NCI-H2029 (cell line): ENCODE measurements at regions not wholly inside any gene's neighbourhood (a gene's known extent, or its start where the extent isn't known, plus 50 kb on each side); places are given as distances from the start of the nearest gene placed in this dataset.

Source experiments
- DNase-seq: peaks from one replicate; lab custom pipeline; 2025; lab: John Stamatoyannopoulos, UW

- DNase-seq, result no peak
Observed at GRCh38 chr4:101593666-101594065, 196.9 kb upstream of the BANK1 start.

DNA sequence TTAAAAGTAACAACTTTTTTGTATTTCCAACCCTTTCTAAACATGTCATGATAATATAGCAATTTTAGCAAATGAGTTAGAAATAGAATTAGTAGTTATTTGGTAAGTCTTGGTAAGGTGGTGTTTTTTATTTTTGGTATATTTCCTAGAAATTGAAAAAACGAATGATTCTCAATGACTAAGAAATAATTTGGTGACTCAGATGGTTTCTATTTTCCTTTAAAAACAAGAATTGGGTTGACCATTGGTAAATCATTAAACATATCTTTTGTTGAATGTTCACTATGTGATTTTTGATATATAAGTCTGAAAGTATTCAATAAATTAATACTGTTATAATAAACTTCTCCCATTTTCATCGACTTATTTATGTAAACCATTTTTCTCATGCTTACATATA lies 206.2 kb upstream of the BANK1 start:
- DNase-seq, result no peak

DNA sequence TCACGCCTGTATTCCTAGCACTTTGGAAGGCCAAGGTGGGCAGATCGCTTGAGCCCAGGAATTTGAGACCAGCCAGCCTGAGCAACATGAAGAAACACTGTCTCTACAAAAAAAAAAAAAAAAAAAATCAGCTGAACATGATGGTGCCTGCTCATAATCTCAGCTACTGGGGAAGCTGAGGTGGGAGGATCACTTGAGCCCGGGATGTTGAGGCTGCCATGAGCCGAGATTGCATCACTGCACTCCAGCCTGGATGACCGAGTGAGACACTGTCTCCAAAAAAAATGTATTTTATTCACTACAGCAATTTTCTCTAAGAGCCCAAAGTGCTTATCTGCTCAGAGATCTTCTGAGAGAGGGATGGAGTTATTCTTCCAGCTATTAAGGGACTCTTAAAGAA lies 215.8 kb upstream of the PPP3CA start:
- DNase-seq, result no peak

DNA sequence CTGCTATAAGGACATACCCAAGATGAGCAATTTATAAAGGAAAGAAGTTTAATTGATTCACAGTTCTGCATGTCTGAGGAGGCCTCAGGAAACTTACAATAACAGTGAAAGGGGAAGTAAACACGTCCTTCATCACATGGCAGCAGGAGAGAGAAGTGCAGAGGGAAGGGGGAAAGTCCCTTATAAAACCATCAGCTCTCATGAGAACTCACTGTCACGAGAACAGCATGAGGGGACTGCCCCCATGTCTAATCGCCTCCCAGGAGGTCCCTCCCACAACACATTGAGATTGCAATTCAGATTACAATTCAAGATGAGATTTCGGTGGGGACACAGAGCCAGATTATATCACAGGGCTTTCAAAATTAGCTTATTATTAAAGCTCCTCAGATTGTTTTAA lies 209.5 kb upstream of the PPP3CA start:
- DNase-seq, result no peak

DNA sequence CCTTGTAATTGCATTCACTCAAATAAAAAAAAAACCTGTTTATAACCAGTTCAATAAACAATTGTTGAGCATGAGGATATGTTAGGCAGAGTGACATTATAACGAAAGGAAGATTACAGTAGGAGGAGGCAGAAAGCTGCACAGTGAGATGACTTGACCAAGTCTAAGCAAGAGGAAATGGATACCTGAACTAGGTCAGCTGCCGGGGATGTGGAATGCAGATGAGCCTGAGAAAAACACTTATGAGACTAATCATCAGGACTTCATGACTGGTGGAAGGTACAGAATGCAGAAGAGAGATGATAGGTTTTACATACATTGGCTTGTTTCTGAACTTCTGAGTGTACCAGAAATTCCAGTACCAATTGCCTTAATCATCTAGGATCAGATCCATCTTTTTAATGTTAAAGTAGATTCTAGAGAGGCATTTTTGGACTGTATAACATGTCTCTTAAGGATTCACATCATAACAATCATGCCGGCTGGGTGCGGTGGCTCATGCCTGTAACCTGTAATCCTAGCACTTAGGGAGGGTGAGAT lies 208.1 kb upstream of the PPP3CA start:
- no peak for DNase-seq

GRCh38 chr4:101540336-101540735 lies 193.0 kb upstream of the PPP3CA start:
- no peak for DNase-seq

- DNase-seq, result no peak
Observed at GRCh38 chr4:101528526-101528925, 181.2 kb upstream of the PPP3CA start.

- DNase-seq, result no peak
Observed at GRCh38 chr4:101527188-101527587, 179.9 kb upstream of the PPP3CA start.

DNA sequence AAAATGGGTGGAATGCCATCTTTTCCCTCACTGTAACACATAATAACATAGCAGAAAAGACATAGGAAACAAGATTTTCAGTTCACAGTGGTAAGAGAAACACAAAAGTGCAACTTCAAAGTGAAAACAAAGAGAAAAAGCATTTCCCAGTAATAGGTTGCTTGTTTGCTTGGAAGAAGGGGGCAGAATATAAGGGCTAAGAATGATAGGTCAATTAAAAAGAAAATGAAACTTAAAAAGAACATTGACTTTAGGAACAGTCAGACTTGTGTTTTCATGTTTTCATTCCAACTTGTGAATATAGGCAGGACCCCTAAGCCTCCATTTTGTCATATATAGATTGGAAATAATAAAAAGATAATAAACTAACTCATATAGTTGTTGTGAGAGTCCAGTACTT lies 168.2 kb upstream of the PPP3CA start:
- no peak for DNase-seq

DNA sequence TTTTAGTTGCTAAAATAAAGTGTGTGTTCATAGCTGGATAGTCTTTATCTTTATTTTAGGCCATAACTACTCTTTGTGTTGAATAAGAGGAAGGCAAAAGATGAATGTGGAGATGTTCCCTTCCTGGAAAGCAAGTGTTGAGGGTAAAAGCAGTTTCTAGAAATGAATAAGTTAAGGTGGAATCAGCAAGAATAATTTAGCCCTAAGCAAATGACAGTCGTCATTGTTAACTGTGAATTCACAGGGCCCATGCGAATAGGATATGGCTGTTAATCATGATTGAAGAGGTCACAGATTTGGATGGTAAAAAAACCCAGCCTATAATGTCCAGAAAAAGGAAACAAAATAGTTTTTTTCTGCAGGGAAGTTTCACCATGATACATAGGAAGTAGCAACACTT lies 167.8 kb upstream of the PPP3CA start:
- DNase-seq, result no peak

GRCh38 chr4:101512416-101512815 lies 165.1 kb upstream of the PPP3CA start:
- DNase-seq, result no peak

- no peak for DNase-seq
Observed at GRCh38 chr4:101501421-101501820, 154.1 kb upstream of the PPP3CA start.

GRCh38 chr4:101500742-101501141 lies 153.4 kb upstream of the PPP3CA start:
- DNase-seq, result no peak

DNA sequence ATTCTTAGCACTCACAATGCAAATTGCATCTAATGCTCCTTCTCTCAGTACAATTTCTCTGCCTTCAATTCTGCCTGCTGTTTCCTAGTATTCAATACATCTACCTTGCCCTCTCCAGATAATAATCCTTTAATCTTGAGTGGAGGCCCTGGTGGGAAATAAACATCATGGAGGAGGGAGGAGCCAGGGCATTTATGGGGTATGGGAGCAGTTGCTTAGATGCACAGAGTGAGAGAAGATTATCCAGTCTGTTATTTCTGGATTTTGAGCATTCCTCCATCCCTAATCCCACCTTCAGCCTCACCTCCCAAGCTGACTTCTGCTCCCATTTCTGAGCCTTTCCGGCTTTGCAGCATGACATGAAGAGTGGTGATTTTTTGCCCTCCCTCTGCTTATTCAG lies 127.9 kb upstream of the PPP3CA start:
- DNase-seq, result no peak

- DNase-seq, result no peak
Observed at GRCh38 chr4:101471201-101471600, 123.9 kb upstream of the PPP3CA start.

- DNase-seq, result no peak
Observed at GRCh38 chr4:101464596-101464995, 117.3 kb upstream of the PPP3CA start.

GRCh38 chr4:101458914-101459313 lies 111.6 kb upstream of the PPP3CA start:
- DNase-seq, result no peak

GRCh38 chr4:101458473-101458872 lies 111.1 kb upstream of the PPP3CA start:
- DNase-seq, result no peak

- DNase-seq, result no peak
Observed at GRCh38 chr4:101451086-101451485, 103.8 kb upstream of the PPP3CA start.

DNA sequence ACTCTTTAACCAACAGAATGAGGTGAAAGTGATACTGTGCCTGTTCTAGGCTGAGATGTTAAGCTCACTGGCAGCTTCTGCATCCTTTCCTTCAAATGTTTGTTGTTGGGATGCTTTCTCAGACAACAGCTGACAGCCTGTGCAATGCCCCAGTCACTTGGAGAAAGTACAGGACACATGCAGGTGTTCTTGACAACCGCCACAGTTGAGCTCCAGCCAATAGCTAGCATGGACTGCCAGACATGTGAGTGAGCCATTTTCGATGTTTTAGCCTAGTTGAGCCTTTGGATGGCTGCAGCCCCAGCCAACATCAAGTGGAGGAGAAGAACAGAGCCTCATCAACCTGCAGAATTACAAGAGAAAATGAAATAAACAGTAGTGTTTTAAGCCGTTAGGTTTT lies 94.1 kb upstream of the PPP3CA start:
- no peak for DNase-seq

DNA sequence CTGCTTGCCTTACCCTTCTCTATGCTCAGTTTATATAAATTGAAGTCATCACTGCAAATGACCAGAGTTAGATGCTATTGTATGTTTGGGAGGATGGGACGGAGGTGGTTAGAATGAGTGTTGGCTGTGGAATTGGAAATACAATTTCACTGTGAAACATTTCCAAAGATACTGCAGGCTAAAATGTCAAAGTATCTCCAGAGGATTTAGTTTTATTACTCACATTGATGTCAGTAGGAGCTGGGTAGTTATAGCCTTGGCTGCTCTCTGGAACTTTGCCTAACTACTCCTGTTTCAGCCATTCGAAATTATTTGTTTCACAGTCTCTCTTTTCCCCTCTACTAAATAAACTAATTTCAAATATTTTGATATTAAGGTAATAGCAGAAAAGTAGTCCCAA lies 92.6 kb upstream of the PPP3CA start:
- no peak for DNase-seq

DNA sequence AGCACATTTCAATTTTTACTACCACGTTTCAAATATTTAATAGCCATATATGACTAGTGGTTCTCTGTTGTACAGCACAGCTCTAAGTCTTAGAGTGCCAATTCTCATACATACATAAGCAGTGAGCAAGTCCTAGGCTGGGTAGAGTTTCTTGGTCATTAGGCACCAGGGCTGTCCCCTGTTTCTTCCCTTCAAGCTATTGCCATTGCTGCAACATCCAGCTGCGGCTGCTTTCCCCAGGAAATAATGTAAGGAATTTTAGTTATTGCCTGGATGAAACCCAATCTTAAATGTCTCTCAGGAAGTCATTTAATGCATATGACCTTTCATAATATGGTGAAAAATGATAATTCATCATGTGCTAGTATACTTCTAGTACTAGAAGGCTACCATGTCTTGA lies 74.1 kb upstream of the PPP3CA start:
- no peak for DNase-seq

- DNase-seq, result no peak
Observed at GRCh38 chr4:101420661-101421060, 73.3 kb upstream of the PPP3CA start.

GRCh38 chr4:101419336-101420135 lies 72.2 kb upstream of the PPP3CA start:
- peak; percentile 48 for DNase-seq
